Fibroblast of lung (primary cell): ENCODE measurements at regions not wholly inside any gene's neighbourhood (a gene's known extent, or its start where the extent isn't known, plus 50 kb on each side); places are given as distances from the start of the nearest gene placed in this dataset.

Source experiments
- CTCF ChIP-seq, 2 donors: IDR thresholded peaks in 1 of 2; conservative IDR thresholded peaks in 1 of 2; 1 replicate in 1 of 2; 2 replicates in 1 of 2; pipeline ENCODE4 v1.5.1; 2011 to 2012; ENCODE audit warnings: low read length in 2 of 2, control low read depth in 1 of 2, inconsistent platforms in 1 of 2, low read depth in 1 of 2, mild to moderate bottlenecking in 1 of 2
- EZH2 ChIP-seq: IDR thresholded peaks from 2 replicates; pipeline ENCODE4 v1.5.1; 2012; ENCODE audit warnings: low read length, control low read depth, mild to moderate bottlenecking; ENCODE audit errors: missing control alignments

GRCh38 chr3:18841422-18842343 is 306.6 kb upstream of the KCNH8 start:
- TF ChIP-seq CTCF (conservative IDR thresholded peaks at IDR 0.05 in 1 of 2, IDR thresholded peaks at IDR 0.05 in 1 of 2; ENCODE audit: low read depth in 1 of 2, low read length in 2 of 2) (no peak), EZH2 (no peak)
